ENCODE measurements at regions not wholly inside any gene's neighbourhood (a gene's known extent, or its start where the extent isn't known, plus 50 kb on each side); places are given as distances from the start of the nearest gene placed in this dataset.

DNA sequence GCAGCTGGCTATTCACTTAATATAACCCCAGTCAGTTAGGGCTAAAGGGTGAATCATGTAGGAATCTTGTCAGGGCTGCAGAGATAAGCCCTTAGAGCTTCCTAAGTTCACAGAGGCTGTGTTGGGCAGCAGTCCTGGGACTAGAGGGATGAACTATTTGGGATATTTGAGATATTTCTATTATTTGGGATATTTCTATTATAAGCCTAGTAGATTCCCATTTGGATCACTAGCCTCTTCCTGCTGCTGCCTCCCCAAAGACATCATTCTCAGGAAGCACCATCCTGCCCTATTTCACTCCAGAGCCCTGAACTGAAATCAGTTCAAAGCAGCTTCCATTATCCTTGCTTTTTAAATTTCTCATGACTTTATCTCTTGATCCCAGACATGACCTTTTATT, 501.3 kb downstream of the NUF2 start:
- DNase-seq: no peak

DNA sequence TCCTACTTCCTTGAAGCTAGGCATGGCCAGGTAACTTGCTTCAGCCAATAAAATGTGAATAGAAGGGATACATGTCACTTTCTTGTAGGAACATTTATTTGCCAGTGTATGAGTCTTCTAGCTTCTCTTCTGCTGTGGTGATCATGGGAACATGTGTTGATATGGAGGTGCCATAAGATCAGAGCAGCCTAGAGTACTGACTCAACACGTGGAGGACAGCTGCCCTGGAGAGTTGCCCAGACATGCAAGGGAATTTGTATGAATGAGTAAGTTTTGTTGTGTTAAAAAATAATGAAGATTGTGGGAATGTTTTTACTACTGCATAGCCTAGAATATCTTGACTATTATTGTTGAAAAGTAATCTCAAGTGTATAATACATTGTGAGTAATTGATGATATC, 502.3 kb downstream of the NUF2 start:
- DNase-seq: no peak

DNA sequence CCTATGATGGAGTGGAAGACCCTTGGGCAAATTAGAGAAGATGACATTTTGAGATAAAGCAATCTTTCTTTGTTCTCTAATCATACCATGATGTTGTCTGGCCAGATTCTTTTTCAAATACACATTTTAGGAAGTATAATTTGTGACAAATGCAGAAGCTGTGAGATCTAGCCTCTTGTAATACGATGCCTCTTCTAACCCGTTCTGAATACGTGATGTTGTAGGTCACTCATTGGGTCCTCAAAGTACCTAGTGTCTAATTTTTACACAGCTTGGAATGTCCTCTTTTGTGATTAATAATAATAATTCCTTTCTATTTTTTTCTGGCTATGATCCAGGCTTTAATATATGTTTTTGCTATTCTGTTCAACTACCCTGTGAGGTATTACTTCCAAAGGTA, 502.7 kb downstream of the NUF2 start:
- DNase-seq: no peak

- DNase-seq: no peak
These were observed 504.7 kb downstream of the NUF2 start for GRCh38 chr1:163826500-163826899.

DNA sequence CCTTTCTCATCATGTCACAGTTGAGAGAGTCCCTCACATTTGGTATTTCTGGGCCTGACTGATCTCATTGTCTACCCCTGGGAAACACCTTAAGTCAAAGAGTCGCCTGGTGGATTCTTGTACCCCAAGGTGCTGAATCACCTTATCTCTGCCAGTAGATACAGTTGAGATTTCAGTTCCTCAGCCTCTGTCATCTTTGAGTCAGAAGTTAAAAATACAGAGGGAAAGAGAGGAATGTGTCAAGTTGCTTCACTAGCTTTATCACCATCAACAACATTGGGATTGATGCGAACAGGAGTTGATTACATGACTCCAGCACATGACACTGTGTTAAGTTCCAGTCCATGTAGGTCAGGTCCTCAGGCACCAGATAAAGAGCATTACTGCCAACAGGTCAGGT, 513.0 kb downstream of the NUF2 start:
- no peak for DNase-seq

DNA sequence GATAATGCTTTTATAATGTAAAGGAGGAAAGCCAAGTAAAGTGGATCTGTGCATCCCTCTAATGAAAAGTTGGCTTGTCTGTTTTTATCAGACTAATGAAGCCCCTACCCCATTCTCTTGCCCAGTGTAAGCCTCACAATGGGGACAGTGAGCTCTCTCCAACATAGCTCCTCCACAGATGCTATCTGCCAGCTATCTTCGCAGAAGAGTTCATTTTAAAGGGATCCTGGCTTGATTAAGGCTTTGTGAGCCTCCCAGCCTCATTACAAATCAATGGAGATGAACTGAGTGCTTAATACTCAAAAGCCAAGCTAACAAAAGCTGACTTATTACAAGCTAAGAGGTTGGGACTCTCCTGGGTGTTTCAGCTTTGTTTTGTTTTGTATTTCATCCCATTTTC, 514.7 kb downstream of the NUF2 start:
- DNase-seq: no peak

DNA sequence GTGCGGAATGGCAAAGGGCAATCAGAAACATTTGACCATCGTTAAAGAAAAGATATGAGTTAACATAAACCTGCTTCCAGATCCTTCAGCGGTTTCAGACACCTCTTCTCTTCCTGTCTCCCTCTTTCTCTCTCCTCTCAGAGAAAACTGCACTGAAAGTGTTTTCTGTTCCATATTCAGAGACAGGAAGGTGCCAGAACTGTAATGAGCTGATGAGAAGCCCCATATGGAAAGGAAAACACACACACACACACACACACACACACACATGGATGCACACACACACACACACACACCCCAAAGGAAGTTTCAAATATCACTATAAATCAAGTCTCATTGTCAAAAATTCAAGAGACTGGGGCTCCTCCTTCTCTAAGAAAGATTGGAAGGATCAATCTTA, 515.5 kb downstream of the NUF2 start:
- DNase-seq: no peak

- DNase-seq: no peak
These were observed 520.8 kb downstream of the NUF2 start for GRCh38 chr1:163842571-163842970.

DNA sequence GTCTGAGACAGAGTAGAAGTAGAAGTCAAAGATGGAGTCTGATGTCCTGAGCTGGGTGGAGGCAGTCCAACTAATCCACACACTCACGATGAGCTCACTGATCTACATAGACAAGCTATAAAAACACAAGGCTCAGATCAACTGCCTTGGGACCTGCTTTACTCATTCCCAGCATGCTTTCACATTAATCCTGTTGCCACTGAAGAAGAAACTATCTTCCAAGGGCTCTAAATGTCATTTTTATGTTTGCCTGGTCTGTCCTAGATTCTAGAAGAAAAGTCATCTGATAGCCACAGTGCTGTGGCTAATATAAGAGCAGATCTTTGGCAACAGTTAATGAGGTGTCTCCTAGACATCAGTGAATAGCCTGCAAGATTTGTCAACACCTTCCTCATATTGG, 522.7 kb downstream of the NUF2 start:
- DNase-seq: no peak

DNA sequence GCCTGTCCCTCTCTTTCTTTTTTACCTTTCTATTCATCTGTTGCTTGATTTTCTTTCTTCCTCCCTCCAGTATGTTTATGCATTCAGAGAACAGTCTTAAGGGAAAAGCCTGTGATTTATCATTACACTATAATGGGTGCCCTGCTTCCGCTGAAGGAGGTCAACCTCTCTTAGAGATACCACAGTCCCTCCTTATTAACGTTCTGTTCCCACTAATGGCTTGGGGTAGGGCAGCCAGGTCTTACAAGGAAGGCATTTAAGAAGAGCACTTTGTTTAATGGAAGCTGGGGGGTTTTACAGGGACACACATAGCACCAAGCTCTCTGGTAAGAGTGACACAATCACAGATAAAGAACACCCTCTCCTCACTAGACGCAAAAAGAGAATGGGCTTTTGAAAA, 523.5 kb downstream of the NUF2 start:
- no peak for DNase-seq

- no peak for DNase-seq
These were observed 542.0 kb downstream of the NUF2 start for GRCh38 chr1:163863731-163864130.

DNA sequence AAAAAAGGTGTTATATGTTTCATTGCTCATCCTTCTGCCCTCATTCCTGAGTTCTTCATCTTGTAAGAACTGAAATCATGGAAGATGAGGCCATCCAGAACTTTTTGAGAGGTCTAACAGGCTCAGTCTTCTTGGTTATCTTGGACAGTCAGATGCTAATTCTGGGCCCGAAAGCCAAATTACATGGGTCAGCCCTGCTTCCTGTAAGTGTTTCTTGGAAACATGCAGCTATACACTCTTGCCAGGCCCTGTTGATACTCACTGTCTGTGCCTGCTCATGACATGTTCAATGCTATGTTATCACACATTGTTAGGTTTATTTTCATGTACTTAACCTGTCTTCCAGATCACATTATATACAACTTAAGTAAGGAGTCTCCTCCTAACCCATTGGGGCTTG, 542.5 kb downstream of the NUF2 start:
- DNase-seq: no peak

- DNase-seq: no peak
These were observed 544.8 kb downstream of the NUF2 start for GRCh38 chr1:163866564-163866963.

GRCh38 chr1:163870666-163871065, 548.9 kb downstream of the NUF2 start:
- no peak for DNase-seq

- DNase-seq: no peak
These were observed 550.3 kb downstream of the NUF2 start for GRCh38 chr1:163872067-163872466.

- no peak for DNase-seq
These were observed 552.3 kb downstream of the NUF2 start for GRCh38 chr1:163874070-163874469.

DNA sequence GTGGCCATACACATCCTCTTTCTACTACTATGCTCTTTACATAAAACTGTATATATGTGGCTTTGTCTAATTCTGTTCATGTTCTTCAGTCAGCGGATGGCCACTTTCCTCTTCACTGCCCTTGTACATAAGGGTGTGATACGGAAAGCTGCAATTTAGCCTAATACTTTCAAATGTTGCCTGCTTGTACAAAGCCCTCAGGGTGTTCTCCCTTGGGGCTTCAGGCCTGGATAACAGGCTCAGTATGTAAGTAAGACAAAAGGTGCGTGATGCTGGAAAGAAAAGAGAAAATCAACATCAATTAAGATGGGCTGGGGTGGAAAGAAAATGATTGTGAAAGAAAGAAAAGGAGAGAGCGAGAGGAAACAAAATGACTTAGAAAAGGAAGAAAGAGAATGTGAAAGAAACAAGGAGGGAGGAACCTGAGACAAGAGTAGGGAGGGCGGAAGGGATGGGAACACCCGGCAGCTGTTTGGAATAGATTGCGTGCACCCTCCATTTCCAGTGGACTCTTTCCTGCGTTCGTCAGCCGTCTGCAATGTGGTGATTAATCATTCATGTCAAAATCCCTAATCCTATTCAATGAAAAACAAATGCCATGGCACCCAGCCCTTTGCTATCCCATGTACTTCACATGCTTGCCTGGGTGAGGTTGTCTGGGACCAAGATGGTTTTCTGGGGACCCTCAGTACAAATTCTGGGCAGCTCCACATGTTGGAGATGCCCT, 553.6 kb downstream of the NUF2 start:
- DNase-seq: no peak

DNA sequence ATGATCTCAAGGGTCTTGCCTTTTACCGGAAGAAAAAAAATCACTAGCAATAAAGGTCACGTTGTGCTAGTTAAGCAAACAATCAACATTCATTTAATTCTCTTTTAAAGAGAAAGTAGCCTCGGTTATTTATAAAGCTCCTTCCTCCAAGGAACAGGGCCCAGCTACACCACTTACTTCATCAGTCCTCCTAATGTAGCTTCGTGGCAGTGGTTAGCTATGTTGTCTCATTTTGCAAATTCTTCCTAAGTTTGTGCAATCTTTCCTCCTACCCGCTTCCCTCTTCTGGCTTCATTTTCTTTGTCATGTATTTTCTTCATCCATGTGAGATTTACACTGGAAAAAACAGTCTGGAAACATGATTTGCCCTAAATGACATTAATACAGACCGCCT, 554.2 kb downstream of the NUF2 start:
- no peak for DNase-seq

DNA sequence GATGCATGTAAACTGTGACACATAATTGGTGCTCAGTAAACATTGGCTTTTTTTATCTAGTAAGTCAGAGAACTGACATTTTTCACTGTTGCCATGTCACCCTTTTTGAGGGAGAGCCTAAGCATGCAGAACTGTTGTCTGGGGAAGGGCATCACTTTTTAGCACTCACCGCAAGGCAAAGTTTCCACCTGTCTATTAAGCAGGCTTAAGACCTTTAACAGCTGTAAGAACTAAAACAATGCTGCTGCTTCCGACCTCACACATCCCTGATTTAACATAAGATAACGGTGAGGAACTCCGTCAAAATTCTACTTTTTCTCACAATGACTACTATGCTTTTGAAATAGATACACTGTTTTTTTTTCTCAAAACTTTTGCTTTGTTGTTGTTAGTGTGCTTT, 554.8 kb downstream of the NUF2 start:
- no peak for DNase-seq

- no peak for DNase-seq
These were observed 555.3 kb downstream of the NUF2 start for GRCh38 chr1:163877016-163877415.

GRCh38 chr1:163885510-163885909, 563.8 kb downstream of the NUF2 start:
- DNase-seq: no peak

GRCh38 chr1:163896001-163896400, 574.2 kb downstream of the NUF2 start:
- no peak for DNase-seq

DNA sequence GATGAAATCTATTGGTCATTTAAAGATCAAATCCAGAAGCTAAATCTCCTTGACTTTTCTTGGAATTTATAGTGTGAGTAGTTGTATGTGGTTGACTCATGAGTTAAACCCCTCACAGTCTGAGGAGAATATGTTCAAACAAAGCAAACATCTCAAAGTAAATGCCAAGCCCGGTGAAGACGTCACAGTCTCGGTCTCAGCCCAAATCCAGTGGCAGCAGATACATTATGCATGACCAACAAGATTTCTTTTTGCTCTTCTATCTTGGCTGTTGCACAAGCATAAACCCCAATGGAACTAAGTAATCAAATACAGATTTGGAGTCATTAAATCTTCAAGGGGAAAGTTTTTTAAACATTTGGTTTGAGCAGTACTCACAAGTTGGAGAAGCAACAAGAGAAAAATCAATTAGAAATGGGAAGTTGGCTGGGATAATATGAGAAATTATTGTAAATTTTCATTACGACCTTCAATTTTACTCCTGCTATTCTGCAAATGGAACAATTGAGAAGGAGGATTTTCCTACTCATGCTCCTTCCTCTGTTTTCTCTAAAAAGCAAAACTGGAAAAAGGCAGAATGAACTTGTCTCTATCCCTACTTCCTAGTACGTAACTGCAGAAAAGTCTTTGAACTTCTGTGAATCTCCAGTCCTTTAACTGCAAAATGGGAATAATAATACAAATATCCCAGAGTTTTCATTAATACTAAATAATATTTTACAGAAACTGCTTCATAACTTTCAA, 575.8 kb downstream of the NUF2 start:
- no peak for DNase-seq

GRCh38 chr1:163906283-163906682, 584.5 kb downstream of the NUF2 start:
- no peak for DNase-seq

All from CD4-positive, alpha-beta T cell treated with Interleukin-17A for 4 hours (primary cell).